Activated naive CD4-positive, alpha-beta T cell (primary cell): ENCODE measurements at regions not wholly inside any gene's neighbourhood (a gene's known extent, or its start where the extent isn't known, plus 50 kb on each side); places are given as distances from the start of the nearest gene placed in this dataset.
"Not testable (repeated sequence)": the region's sequence is repeated elsewhere in the genome, so short reads cannot be mapped to it uniquely, and the experiment has no call there.

Experiments used
- DNase-seq, 4 experiments: peaks; one replicate each; lab custom pipeline; 2025; lab: John Stamatoyannopoulos, UW

- no peak for DNase-seq
Measured at GRCh38 chr1:184820218-184820750, 65.6 kb upstream of the EDEM3 start.

- DNase-seq, result no peak
Measured at GRCh38 chr1:184818646-184819045, 64.0 kb upstream of the EDEM3 start.

GRCh38 chr1:184817003-184817402, 62.3 kb upstream of the EDEM3 start:
- not testable (repeated sequence) for DNase-seq

GRCh38 chr1:184813528-184814089, 59.0 kb upstream of the EDEM3 start:
- DNase-seq, result no peak

GRCh38 chr1:184811439-184812111, 56.9 kb upstream of the EDEM3 start:
- DNase-seq, result no peak

GRCh38 chr1:184810735-184811343, 56.2 kb upstream of the EDEM3 start:
- DNase-seq, result no peak

- DNase-seq, result no peak
Measured at GRCh38 chr1:184806296-184806721, 51.7 kb upstream of the EDEM3 start.

GRCh38 chr1:184805667-184806295, 51.1 kb upstream of the EDEM3 start:
- DNase-seq, result peak; percentile 45 to 70 (median 60)
